ENCODE measurements at regions not wholly inside any gene's neighbourhood (a gene's known extent, or its start where the extent isn't known, plus 50 kb on each side); places are given as distances from the start of the nearest gene placed in this dataset.

- Histone ChIP-seq H4K20me1 (ENCODE audit: control insufficient read depth, insufficient read depth, insufficient read length) (no peaks in the 10 kb centered on the region), H3K23me2 (ENCODE audit: insufficient read length, low read depth, low read length, poor library complexity, severe bottlenecking) (no peaks in the 10 kb centered on the region), H3K9me3 (ENCODE audit: control insufficient read depth, low read depth, low read length) (no peaks in the 10 kb centered on the region), H3K27ac (ENCODE audit: insufficient read length, low read depth, low read length) (no peak overlapping the region), H3K79me2 (ENCODE audit: insufficient read depth, low read length) (no peaks in the 10 kb centered on the region), H3K4me2 (ENCODE audit: insufficient read depth, insufficient read length, low read length) (no peak overlapping the region), H4K91ac (ENCODE audit: insufficient read length, low read depth, low read length) (no peak overlapping the region), H3K4ac (ENCODE audit: low read depth, low read length) (no peak overlapping the region), H3K18ac (ENCODE audit: insufficient read length, low read depth, low read length) (no peak overlapping the region), H3K79me1 (ENCODE audit: insufficient read depth, low read depth, low read length, poor library complexity, severe bottlenecking) (no peaks in the 10 kb centered on the region), H3K23ac (ENCODE audit: insufficient read length, low read depth, low read length) (no peak overlapping the region), H3K14ac (ENCODE audit: insufficient read depth, low read length) (no peak overlapping the region), H2AK5ac (ENCODE audit: insufficient read length, low read length) (no peak overlapping the region), H3K4me1 (ENCODE audit: insufficient read depth, low read length) (no peaks in the 10 kb centered on the region), H2BK12ac (ENCODE audit: insufficient read length, low read depth, low read length) (no peak overlapping the region), H2BK20ac (ENCODE audit: low read depth, low read length, poor library complexity, severe bottlenecking) (no peak overlapping the region), H3K27me3 (ENCODE audit: insufficient read depth, low read length) (no peaks in the 10 kb centered on the region), H3T11ph (ENCODE audit: low read length) (no peak overlapping the region), H2BK15ac (ENCODE audit: low read depth, low read length) (no peak overlapping the region), H2BK5ac (ENCODE audit: insufficient read length, low read length) (no peak overlapping the region), H2BK120ac (ENCODE audit: low read depth, low read length, poor library complexity, severe bottlenecking) (no peak overlapping the region), H4K5ac (ENCODE audit: insufficient read length, low read depth, low read length) (no peak overlapping the region), H3K56ac (ENCODE audit: insufficient read length, low read depth, low read length) (no peak overlapping the region), H3K9ac (ENCODE audit: extremely low read depth, insufficient read length, low read length) (no peak overlapping the region), H2AFZ (ENCODE audit: low read length) (no peak overlapping the region), H4K8ac (replicated peaks; ENCODE audit: insufficient read length, low read depth, low read length) (no peak overlapping the region)
- Mint-ChIP-seq H3K9me3 (peaks cover 9 to 11% of the 10 kb centered on the region in 2 experiments), H3K4me3 (no peak overlapping the region), H3K36me3 (ENCODE audit: insufficient read depth in 1 of 3, low read depth in 3 of 3) (peaks cover 0 to 13% (median 8%) of the 10 kb centered on the region in 3 experiments; a peak in 3 of 7 replicates), H3K4me1 (no peaks in the 10 kb centered on the region), H3K27ac (no peak overlapping the region), H3K27me3 (ENCODE audit: low read depth) (no peaks in the 10 kb centered on the region)
- TF ChIP-seq, protein P1, sequence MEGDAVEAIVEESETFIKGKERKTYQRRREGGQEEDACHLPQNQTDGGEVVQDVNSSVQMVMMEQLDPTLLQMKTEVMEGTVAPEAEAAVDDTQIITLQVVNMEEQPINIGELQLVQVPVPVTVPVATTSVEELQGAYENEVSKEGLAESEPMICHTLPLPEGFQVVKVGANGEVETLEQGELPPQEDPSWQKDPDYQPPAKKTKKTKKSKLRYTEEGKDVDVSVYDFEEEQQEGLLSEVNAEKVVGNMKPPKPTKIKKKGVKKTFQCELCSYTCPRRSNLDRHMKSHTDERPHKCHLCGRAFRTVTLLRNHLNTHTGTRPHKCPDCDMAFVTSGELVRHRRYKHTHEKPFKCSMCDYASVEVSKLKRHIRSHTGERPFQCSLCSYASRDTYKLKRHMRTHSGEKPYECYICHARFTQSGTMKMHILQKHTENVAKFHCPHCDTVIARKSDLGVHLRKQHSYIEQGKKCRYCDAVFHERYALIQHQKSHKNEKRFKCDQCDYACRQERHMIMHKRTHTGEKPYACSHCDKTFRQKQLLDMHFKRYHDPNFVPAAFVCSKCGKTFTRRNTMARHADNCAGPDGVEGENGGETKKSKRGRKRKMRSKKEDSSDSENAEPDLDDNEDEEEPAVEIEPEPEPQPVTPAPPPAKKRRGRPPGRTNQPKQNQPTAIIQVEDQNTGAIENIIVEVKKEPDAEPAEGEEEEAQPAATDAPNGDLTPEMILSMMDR (conservative IDR thresholded peaks at IDR 0.05) = no peak
- no peak for DNase-seq
- WGBS (ENCODE audit: extremely low coverage, insufficient read length, low lambda C conversion rate) = no CpG with 5 or more reads among the region's 2 CpGs
Measured at GRCh38 chr6:22424196-22424595, 127.4 kb upstream of the PRL start.
